Right lobe of liver (tissue), 4 donors: ENCODE measurements at regions not wholly inside any gene's neighbourhood (a gene's known extent, or its start where the extent isn't known, plus 50 kb on each side); places are given as distances from the start of the nearest gene placed in this dataset.

Source experiments
- POLR2A ChIP-seq: fragments of 450-650 bp; IDR thresholded peaks from one replicate; pipeline ENCODE4 v1.6.1; 2017; ENCODE audit warnings: antibody characterized with exemption, mild to moderate bottlenecking
- TF ChIP-seq, protein P1 (sequence below), 4 donors: fragments of 200-600 bp in 3 of 4; fragments of 450-650 bp in 1 of 4; IDR thresholded peaks; one replicate each; pipeline versions ENCODE4 v1.5.1 to v1.8.0; 2016 to 2022; ENCODE audit warnings: antibody characterized with exemption in 4 of 4, mild to moderate bottlenecking in 2 of 4
- donor health status: DM: no; HTN: no; CAD: no.
- donor health status: DM: no; HTN: no; CAD: no.
- donor health status: DM: no; HTN: yes; CAD: no.

DNA sequence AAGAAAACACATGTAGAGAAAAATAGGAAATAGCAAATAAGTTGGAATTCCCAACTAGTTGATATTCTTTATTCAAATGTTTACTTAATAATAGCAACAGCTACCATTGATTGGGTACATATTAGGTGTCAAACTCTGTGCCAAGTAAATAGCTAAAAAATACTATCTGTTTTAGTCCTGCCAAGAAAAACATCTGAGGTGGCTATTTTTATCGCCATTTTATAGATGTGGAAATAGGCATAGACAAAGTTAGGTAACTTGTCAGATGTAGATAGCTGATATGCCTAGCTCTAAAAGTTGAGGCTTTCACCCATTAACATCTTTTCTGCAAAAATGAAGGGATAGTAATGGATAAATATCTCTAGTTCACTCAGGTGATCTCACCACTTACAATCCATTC lies 549.2 kb upstream of the ID4 start:
- no peak for TF ChIP-seq POLR2A
- TF ChIP-seq, protein P1, sequence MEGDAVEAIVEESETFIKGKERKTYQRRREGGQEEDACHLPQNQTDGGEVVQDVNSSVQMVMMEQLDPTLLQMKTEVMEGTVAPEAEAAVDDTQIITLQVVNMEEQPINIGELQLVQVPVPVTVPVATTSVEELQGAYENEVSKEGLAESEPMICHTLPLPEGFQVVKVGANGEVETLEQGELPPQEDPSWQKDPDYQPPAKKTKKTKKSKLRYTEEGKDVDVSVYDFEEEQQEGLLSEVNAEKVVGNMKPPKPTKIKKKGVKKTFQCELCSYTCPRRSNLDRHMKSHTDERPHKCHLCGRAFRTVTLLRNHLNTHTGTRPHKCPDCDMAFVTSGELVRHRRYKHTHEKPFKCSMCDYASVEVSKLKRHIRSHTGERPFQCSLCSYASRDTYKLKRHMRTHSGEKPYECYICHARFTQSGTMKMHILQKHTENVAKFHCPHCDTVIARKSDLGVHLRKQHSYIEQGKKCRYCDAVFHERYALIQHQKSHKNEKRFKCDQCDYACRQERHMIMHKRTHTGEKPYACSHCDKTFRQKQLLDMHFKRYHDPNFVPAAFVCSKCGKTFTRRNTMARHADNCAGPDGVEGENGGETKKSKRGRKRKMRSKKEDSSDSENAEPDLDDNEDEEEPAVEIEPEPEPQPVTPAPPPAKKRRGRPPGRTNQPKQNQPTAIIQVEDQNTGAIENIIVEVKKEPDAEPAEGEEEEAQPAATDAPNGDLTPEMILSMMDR (IDR thresholded peaks at IDR 0.05) = no peak
